Activated T-cell treated with anti-CD3 and anti-CD28 coated beads, Interleukin-2, amount 50 U/mL, for 72 hours (primary cell): ENCODE measurements at regions not wholly inside any gene's neighbourhood (a gene's known extent, or its start where the extent isn't known, plus 50 kb on each side); places are given as distances from the start of the nearest gene placed in this dataset.

Experiments used
- ATAC-seq, 2 donors: fragments of 150-1000 bp; cut with Tn5 transposase; replicated peaks in 1 of 2; 2 replicates each; pipeline ENCODE4 v1.10.0; 2021; ENCODE audit warnings: moderate library complexity in 2 of 2, mild to moderate bottlenecking in 1 of 2
- DNase-seq, 2 donors: peaks; one replicate each; pipeline ENCODE4 v3.0.0; 2021 to 2022; ENCODE audit warnings: mixed read lengths in 1 of 2
- H3K27ac Mint-ChIP-seq: one replicate; pipeline ENCODE4 v1.8.0; 2022; ENCODE audit warnings: mild to moderate bottlenecking, moderate library complexity, mixed read lengths
- H3K27me3 Mint-ChIP-seq: one replicate; pipeline ENCODE4 v1.8.0; 2022; ENCODE audit warnings: low read depth, mixed read lengths
- H3K36me3 Mint-ChIP-seq, 2 donors: one replicate each; pipeline ENCODE4 v1.8.0; 2022; ENCODE audit warnings: mixed read lengths in 2 of 2, mild to moderate bottlenecking in 1 of 2; ENCODE audit not compliant: insufficient read depth in 2 of 2
- H3K4me1 Mint-ChIP-seq: one replicate; pipeline ENCODE4 v1.8.0; 2022; ENCODE audit warnings: low read depth, mixed read lengths
- H3K4me3 Mint-ChIP-seq, 2 donors: one replicate each; pipeline ENCODE4 v1.8.0; 2022; ENCODE audit warnings: mild to moderate bottlenecking in 2 of 2, mixed read lengths in 2 of 2, moderate library complexity in 2 of 2
- H3K9me3 Mint-ChIP-seq, 2 donors: one replicate each; pipeline ENCODE4 v1.8.0; 2022; ENCODE audit warnings: mixed read lengths in 2 of 2

- Mint-ChIP-seq H3K36me3 (no peaks in the 10 kb centered on the region), H3K27me3 (peaks cover 6% of the 10 kb centered on the region), H3K4me1 (no peaks in the 10 kb centered on the region), H3K27ac (no peak overlapping the region), H3K4me3 (no peak overlapping the region), H3K9me3 (no peaks in the 10 kb centered on the region)
- no peak for DNase-seq
- no peak for ATAC-seq
Measured at GRCh38 chr1:64318428-64318827, 115.0 kb downstream of the UBE2U start.

- Mint-ChIP-seq H3K9me3 (no peaks in the 10 kb centered on the region), H3K36me3 (no peaks in the 10 kb centered on the region), H3K4me1 (no peaks in the 10 kb centered on the region), H3K27ac (no peak overlapping the region), H3K4me3 (no peak overlapping the region), H3K27me3 (peaks cover 6% of the 10 kb centered on the region)
- ATAC-seq (no peak), DNase-seq (no peak)
Measured at GRCh38 chr1:64320007-64320406, 116.6 kb downstream of the UBE2U start.

GRCh38 chr1:64320470-64320869, 117.0 kb downstream of the UBE2U start:
- H3K27ac Mint-ChIP-seq, result no peak overlapping the region
- no peaks in the 10 kb centered on the region for H3K36me3 Mint-ChIP-seq
- ATAC-seq (peak in 1 of 2 donors; percentile 51), DNase-seq (no peak)
- H3K4me3 Mint-ChIP-seq, result no peak overlapping the region
- no peaks in the 10 kb centered on the region for H3K9me3 Mint-ChIP-seq
- H3K4me1 Mint-ChIP-seq, result no peaks in the 10 kb centered on the region
- H3K27me3 Mint-ChIP-seq, result peaks cover 6% of the 10 kb centered on the region

GRCh38 chr1:64320922-64321614, 117.6 kb downstream of the UBE2U start:
- ATAC-seq, result no peak
- no peaks in the 10 kb centered on the region for H3K4me1 Mint-ChIP-seq
- no peak overlapping the region for H3K27ac Mint-ChIP-seq
- H3K27me3 Mint-ChIP-seq, result peaks cover 6% of the 10 kb centered on the region
- H3K36me3 Mint-ChIP-seq, result no peaks in the 10 kb centered on the region
- no peak overlapping the region for H3K4me3 Mint-ChIP-seq
- DNase-seq, result no peak
- no peaks in the 10 kb centered on the region for H3K9me3 Mint-ChIP-seq

GRCh38 chr1:64323054-64323453, 119.6 kb downstream of the UBE2U start:
- Mint-ChIP-seq H3K27ac (no peak overlapping the region), H3K4me1 (no peaks in the 10 kb centered on the region), H3K36me3 (no peaks in the 10 kb centered on the region), H3K9me3 (no peaks in the 10 kb centered on the region), H3K4me3 (no peak overlapping the region), H3K27me3 (peaks cover 6% of the 10 kb centered on the region)
- ATAC-seq (no peak), DNase-seq (no peak)

GRCh38 chr1:64323882-64324281, 120.5 kb downstream of the UBE2U start:
- Mint-ChIP-seq H3K9me3 (no peaks in the 10 kb centered on the region), H3K36me3 (no peaks in the 10 kb centered on the region), H3K27me3 (peaks cover 6% of the 10 kb centered on the region), H3K4me3 (no peak overlapping the region), H3K27ac (no peak overlapping the region), H3K4me1 (no peaks in the 10 kb centered on the region)
- ATAC-seq, result peak in 1 of 2 donors; percentile 33
- no peak for DNase-seq

- no peak for ATAC-seq
- H3K4me1 Mint-ChIP-seq, result no peaks in the 10 kb centered on the region
- no peaks in the 10 kb centered on the region for H3K9me3 Mint-ChIP-seq
- DNase-seq, result no peak
- H3K36me3 Mint-ChIP-seq, result no peaks in the 10 kb centered on the region
- no peak overlapping the region for H3K4me3 Mint-ChIP-seq
- H3K27ac Mint-ChIP-seq, result no peak overlapping the region
- peaks cover 6% of the 10 kb centered on the region for H3K27me3 Mint-ChIP-seq
Measured at GRCh38 chr1:64325856-64326255, 122.4 kb downstream of the UBE2U start.

GRCh38 chr1:64327119-64327518, 123.7 kb downstream of the UBE2U start:
- Mint-ChIP-seq H3K27me3 (peaks cover 6% of the 10 kb centered on the region), H3K9me3 (no peaks in the 10 kb centered on the region), H3K27ac (no peak overlapping the region), H3K4me3 (no peak overlapping the region), H3K36me3 (no peaks in the 10 kb centered on the region), H3K4me1 (no peaks in the 10 kb centered on the region)
- ATAC-seq, result no peak
- no peak for DNase-seq

- no peak overlapping the region for H3K4me3 Mint-ChIP-seq
- H3K27me3 Mint-ChIP-seq, result no peaks in the 10 kb centered on the region
- H3K4me1 Mint-ChIP-seq, result no peaks in the 10 kb centered on the region
- no peaks in the 10 kb centered on the region for H3K9me3 Mint-ChIP-seq
- ATAC-seq (no peak), DNase-seq (no peak)
- H3K36me3 Mint-ChIP-seq, result no peaks in the 10 kb centered on the region
- no peak overlapping the region for H3K27ac Mint-ChIP-seq
Measured at GRCh38 chr1:64328193-64328592, 124.8 kb downstream of the UBE2U start.

GRCh38 chr1:64330839-64331238, 127.4 kb downstream of the UBE2U start:
- H3K4me1 Mint-ChIP-seq, result no peaks in the 10 kb centered on the region
- no peak for ATAC-seq
- no peak overlapping the region for H3K27ac Mint-ChIP-seq
- no peaks in the 10 kb centered on the region for H3K36me3 Mint-ChIP-seq
- no peak for DNase-seq
- no peaks in the 10 kb centered on the region for H3K27me3 Mint-ChIP-seq
- H3K4me3 Mint-ChIP-seq, result no peak overlapping the region
- no peaks in the 10 kb centered on the region for H3K9me3 Mint-ChIP-seq

GRCh38 chr1:64335636-64336035, 132.2 kb downstream of the UBE2U start:
- peaks cover 0 to 2% of the 10 kb centered on the region in 2 donors for H3K9me3 Mint-ChIP-seq
- DNase-seq, result no peak
- no peaks in the 10 kb centered on the region for H3K36me3 Mint-ChIP-seq
- no peak for ATAC-seq
- no peak overlapping the region for H3K4me3 Mint-ChIP-seq
- no peaks in the 10 kb centered on the region for H3K4me1 Mint-ChIP-seq
- peaks cover 6% of the 10 kb centered on the region for H3K27me3 Mint-ChIP-seq
- H3K27ac Mint-ChIP-seq, result no peak overlapping the region

GRCh38 chr1:64337475-64337874, 132.5 kb upstream of the CACHD1 start:
- no peak overlapping the region for H3K4me3 Mint-ChIP-seq
- ATAC-seq, result no peak
- no peaks in the 10 kb centered on the region for H3K4me1 Mint-ChIP-seq
- H3K36me3 Mint-ChIP-seq, result no peaks in the 10 kb centered on the region
- peaks cover 7% of the 10 kb centered on the region for H3K27me3 Mint-ChIP-seq
- peaks cover 0 to 2% of the 10 kb centered on the region in 2 donors for H3K9me3 Mint-ChIP-seq
- DNase-seq, result no peak
- no peak overlapping the region for H3K27ac Mint-ChIP-seq

- H3K27ac Mint-ChIP-seq, result no peak overlapping the region
- H3K4me3 Mint-ChIP-seq, result no peak overlapping the region
- DNase-seq (no peak), ATAC-seq (no peak)
- H3K36me3 Mint-ChIP-seq, result no peaks in the 10 kb centered on the region
- peaks cover 7% of the 10 kb centered on the region for H3K27me3 Mint-ChIP-seq
- no peaks in the 10 kb centered on the region for H3K4me1 Mint-ChIP-seq
- H3K9me3 Mint-ChIP-seq, result peaks cover 0 to 2% of the 10 kb centered on the region in 2 donors
Measured at GRCh38 chr1:64337926-64338325, 132.0 kb upstream of the CACHD1 start.

- no peaks in the 10 kb centered on the region for H3K36me3 Mint-ChIP-seq
- DNase-seq (no peak), ATAC-seq (no peak)
- H3K27me3 Mint-ChIP-seq, result peaks cover 7% of the 10 kb centered on the region
- H3K9me3 Mint-ChIP-seq, result peaks cover 0 to 2% of the 10 kb centered on the region in 2 donors
- no peak overlapping the region for H3K27ac Mint-ChIP-seq
- H3K4me3 Mint-ChIP-seq, result no peak overlapping the region
- H3K4me1 Mint-ChIP-seq, result no peaks in the 10 kb centered on the region
Measured at GRCh38 chr1:64340361-64340760, 129.6 kb upstream of the CACHD1 start.
